Sigmoid colon (tissue), 4 donors: ENCODE measurements at regions not wholly inside any gene's neighbourhood (a gene's known extent, or its start where the extent isn't known, plus 50 kb on each side); places are given as distances from the start of the nearest gene placed in this dataset.

ENCODE experiments used
- EP300 ChIP-seq, 4 donors: sonication (generic); formaldehyde crosslinking; IDR thresholded peaks; one replicate each; pipeline ENCODE4 v1.6.1; 2017; ENCODE audit warnings: antibody characterized with exemption in 4 of 4
- POLR2A ChIP-seq, 2 donors: fragments of 450-650 bp; IDR thresholded peaks; one replicate each; pipeline ENCODE4 v1.6.1; 2016; ENCODE audit warnings: antibody characterized with exemption in 2 of 2, mild to moderate bottlenecking in 2 of 2, moderate library complexity in 2 of 2
- POLR2AphosphoS5 ChIP-seq, 4 donors: sonication (generic); formaldehyde crosslinking; IDR thresholded peaks; one replicate each; pipeline ENCODE4 v1.6.1; 2017; ENCODE audit warnings: antibody characterized with exemption in 4 of 4
- TF ChIP-seq, protein P1 (sequence below), 4 experiments: fragments of 450-650 bp in 3 of 4; fragments of 200-600 bp in 1 of 4; IDR thresholded peaks; one replicate each; pipeline ENCODE4 v1.5.1; 2016 to 2019; ENCODE audit warnings: antibody characterized with exemption in 4 of 4, mild to moderate bottlenecking in 3 of 4, moderate library complexity in 2 of 4

DNA sequence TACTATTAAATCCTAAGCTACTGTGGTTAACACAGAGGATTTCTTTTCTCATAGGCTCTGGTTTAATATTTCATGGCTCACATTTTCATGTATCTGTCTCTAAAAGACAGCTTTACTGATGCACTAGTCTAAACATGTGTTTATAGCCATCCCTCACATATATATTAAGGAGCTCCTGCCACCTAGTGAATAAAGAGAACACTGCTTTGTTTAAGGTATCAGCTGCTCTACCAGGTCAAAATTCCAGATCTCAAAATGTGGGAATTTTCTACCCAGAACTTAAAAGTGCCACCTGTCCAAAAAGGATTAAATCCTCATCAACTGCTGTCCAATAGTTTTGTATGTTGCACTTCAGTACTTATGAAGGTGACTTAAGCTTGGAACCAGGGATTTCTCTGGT, 188.5 kb upstream of the TEX13C start:
- no peak for TF ChIP-seq POLR2A (IDR thresholded peaks at IDR 0.05)
- TF ChIP-seq, protein P1, sequence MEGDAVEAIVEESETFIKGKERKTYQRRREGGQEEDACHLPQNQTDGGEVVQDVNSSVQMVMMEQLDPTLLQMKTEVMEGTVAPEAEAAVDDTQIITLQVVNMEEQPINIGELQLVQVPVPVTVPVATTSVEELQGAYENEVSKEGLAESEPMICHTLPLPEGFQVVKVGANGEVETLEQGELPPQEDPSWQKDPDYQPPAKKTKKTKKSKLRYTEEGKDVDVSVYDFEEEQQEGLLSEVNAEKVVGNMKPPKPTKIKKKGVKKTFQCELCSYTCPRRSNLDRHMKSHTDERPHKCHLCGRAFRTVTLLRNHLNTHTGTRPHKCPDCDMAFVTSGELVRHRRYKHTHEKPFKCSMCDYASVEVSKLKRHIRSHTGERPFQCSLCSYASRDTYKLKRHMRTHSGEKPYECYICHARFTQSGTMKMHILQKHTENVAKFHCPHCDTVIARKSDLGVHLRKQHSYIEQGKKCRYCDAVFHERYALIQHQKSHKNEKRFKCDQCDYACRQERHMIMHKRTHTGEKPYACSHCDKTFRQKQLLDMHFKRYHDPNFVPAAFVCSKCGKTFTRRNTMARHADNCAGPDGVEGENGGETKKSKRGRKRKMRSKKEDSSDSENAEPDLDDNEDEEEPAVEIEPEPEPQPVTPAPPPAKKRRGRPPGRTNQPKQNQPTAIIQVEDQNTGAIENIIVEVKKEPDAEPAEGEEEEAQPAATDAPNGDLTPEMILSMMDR (IDR thresholded peaks at IDR 0.05) = no peak
- no peak for TF ChIP-seq POLR2AphosphoS5 (IDR thresholded peaks at IDR 0.05)
- no peak for TF ChIP-seq EP300 (IDR thresholded peaks at IDR 0.05)
